Left renal pelvis (tissue), 4 donors: ENCODE measurements at regions not wholly inside any gene's neighbourhood (a gene's known extent, or its start where the extent isn't known, plus 50 kb on each side); places are given as distances from the start of the nearest gene placed in this dataset.

ENCODE experiments used
- DNase-seq, 4 donors: peaks; one replicate each; pipeline ENCODE4 v3.0.0-alpha.2; 2013; ENCODE audit warnings: low read depth in 4 of 4, low spot score in 3 of 4

GRCh38 chr22:19639610-19640135, 74.6 kb upstream of the SEPTIN5 start:
- DNase-seq = no peak

GRCh38 chr22:19640306-19640705, 74.0 kb upstream of the SEPTIN5 start:
- DNase-seq = no peak

GRCh38 chr22:19641254-19641982, 72.9 kb upstream of the SEPTIN5 start:
- DNase-seq = no peak

- DNase-seq = no peak
Observed at GRCh38 chr22:19641983-19642451, 72.3 kb upstream of the SEPTIN5 start.

- no peak for DNase-seq
Observed at GRCh38 chr22:19643448-19644313, 70.6 kb upstream of the SEPTIN5 start.

GRCh38 chr22:19644314-19645223, 69.7 kb upstream of the SEPTIN5 start:
- no peak for DNase-seq

- DNase-seq = no peak
Observed at GRCh38 chr22:19645391-19645790, 68.9 kb upstream of the SEPTIN5 start.

- no peak for DNase-seq
Observed at GRCh38 chr22:19645905-19646304, 68.4 kb upstream of the SEPTIN5 start.

GRCh38 chr22:19646383-19646782, 67.9 kb upstream of the SEPTIN5 start:
- DNase-seq = no peak

GRCh38 chr22:19648419-19648929, 65.8 kb upstream of the SEPTIN5 start:
- no peak for DNase-seq

- no peak for DNase-seq
Observed at GRCh38 chr22:19652316-19652715, 62.0 kb upstream of the SEPTIN5 start.

GRCh38 chr22:19654338-19654987, 59.8 kb upstream of the SEPTIN5 start:
- no peak for DNase-seq

- DNase-seq = no peak
Observed at GRCh38 chr22:19655399-19655798, 58.9 kb upstream of the SEPTIN5 start.

- DNase-seq = no peak
Observed at GRCh38 chr22:19656541-19657251, 57.6 kb upstream of the SEPTIN5 start.

- no peak for DNase-seq
Observed at GRCh38 chr22:19657252-19658056, 56.8 kb upstream of the SEPTIN5 start.

- DNase-seq = no peak
Observed at GRCh38 chr22:19658057-19658966, 56.0 kb upstream of the SEPTIN5 start.
